ENCODE measurements at regions not wholly inside any gene's neighbourhood (a gene's known extent, or its start where the extent isn't known, plus 50 kb on each side); places are given as distances from the start of the nearest gene placed in this dataset.

DNA sequence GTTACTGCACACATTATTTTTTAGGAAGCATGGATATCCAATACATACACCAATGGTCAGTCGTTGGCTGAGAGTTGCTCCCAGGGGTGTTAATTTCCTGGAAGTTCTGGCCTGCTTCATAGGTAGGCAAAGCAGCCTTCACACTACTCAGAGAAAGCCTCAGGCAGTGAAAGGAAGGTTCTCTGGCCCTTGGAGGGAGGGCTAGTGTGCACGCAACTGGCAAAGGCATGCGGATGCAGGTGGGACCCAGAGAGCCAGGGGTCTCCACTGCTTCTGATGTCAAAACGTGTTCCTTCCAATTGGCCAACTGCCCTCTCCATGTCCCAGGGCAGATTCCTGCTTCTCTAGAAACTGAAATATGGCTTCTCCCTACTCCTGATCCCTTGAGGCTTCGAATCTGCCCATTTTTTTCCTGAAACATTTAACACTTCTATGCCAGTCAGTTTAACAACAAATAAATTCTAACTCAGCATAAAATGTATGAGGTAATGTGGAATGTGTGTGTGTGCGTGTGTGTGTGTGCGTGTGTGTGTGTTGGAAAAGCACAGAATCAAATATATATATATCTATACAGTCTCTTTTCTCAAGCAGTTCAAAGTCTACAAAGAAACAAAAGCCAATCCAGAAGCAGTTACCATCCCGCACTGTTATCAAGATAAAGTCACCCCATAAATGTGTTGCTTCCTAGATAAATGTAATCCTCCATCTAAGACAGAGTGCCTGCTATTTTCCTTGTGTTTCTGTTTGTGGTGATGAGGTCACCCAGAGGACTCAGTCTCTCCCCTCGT is 94.0 kb upstream of the HIVEP1 start (continued):
- TF ChIP-seq FOSL1 (tag; conservative IDR thresholded peaks at IDR 0.05) (peak; percentile 83), ZNF140 (CRISPR knock-in tag; IDR thresholded peaks at IDR 0.05) (no peak), ZFX (CRISPR knock-in tag; IDR thresholded peaks at IDR 0.05) (0 out of 2 replicates have a peak, but pooled peaks have one; percentile 29), PYGO2 (tag; IDR thresholded peaks at IDR 0.05) (0 out of 2 replicates have a peak, but pooled peaks have one; percentile 34), TEAD4 (IDR thresholded peaks at IDR 0.05; ENCODE audit: low read length) (peak; percentile 85), TEAD4 (CRISPR knock-in tag; IDR thresholded peaks at IDR 0.05; ENCODE audit: borderline replicate concordance) (no peak), TCF3 (CRISPR knock-in tag; IDR thresholded peaks at IDR 0.05) (peak; percentile 54), ZNF184 (CRISPR knock-in tag; IDR thresholded peaks at IDR 0.05) (no peak), YY1 (IDR thresholded peaks at IDR 0.05; ENCODE audit: borderline replicate concordance in 1 of 3, control insufficient read depth in 1 of 3, extremely low read depth in 1 of 3, insufficient read depth in 3 of 3, insufficient read length in 1 of 3, insufficient replicate concordance in 2 of 3, low read depth in 1 of 3, low read length in 2 of 3) (no peak), MAFF (IDR thresholded peaks at IDR 0.05; ENCODE audit: low read length) (peak; percentile 82), BACH1 (tag; IDR thresholded peaks at IDR 0.05) (no peak), ETV1 (tag; conservative IDR thresholded peaks at IDR 0.05; ENCODE audit: low read depth) (no peak), BHLHE40 (IDR thresholded peaks at IDR 0.05; ENCODE audit: low read length) (0 out of 2 replicates have a peak, but pooled peaks have one; percentile 22), CREB1 (IDR thresholded peaks at IDR 0.05) (no peak), CREB1 (CRISPR knock-in tag; IDR thresholded peaks at IDR 0.05) (no peak), MAZ (CRISPR knock-in tag; conservative IDR thresholded peaks at IDR 0.05 in 1 of 2, IDR thresholded peaks at IDR 0.05 in 1 of 2) (no peak), ATF7 (IDR thresholded peaks at IDR 0.05) (peak; percentile 95)
- TF ChIP-seq, protein P1, sequence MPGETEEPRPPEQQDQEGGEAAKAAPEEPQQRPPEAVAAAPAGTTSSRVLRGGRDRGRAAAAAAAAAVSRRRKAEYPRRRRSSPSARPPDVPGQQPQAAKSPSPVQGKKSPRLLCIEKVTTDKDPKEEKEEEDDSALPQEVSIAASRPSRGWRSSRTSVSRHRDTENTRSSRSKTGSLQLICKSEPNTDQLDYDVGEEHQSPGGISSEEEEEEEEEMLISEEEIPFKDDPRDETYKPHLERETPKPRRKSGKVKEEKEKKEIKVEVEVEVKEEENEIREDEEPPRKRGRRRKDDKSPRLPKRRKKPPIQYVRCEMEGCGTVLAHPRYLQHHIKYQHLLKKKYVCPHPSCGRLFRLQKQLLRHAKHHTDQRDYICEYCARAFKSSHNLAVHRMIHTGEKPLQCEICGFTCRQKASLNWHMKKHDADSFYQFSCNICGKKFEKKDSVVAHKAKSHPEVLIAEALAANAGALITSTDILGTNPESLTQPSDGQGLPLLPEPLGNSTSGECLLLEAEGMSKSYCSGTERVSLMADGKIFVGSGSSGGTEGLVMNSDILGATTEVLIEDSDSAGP (CRISPR knock-in tag; IDR thresholded peaks at IDR 0.05) = no peak

Measured in K562 (cell line).